ENCODE measurements at regions not wholly inside any gene's neighbourhood (a gene's known extent, or its start where the extent isn't known, plus 50 kb on each side); places are given as distances from the start of the nearest gene placed in this dataset.

- no peak for TF ChIP-seq CTCF (IDR thresholded peaks at IDR 0.05)
- TF ChIP-seq EZH2 (IDR thresholded peaks at IDR 0.05; ENCODE audit: borderline replicate concordance, insufficient read depth, low read depth, low read length, poor library complexity, severe bottlenecking): no peak
Observed at GRCh38 chr4:156693557-156693956, 278.0 kb downstream of the PDGFC start.

Data from B cell (primary cell).